Suprapubic skin (tissue), 3 donors: ENCODE measurements at regions not wholly inside any gene's neighbourhood (a gene's known extent, or its start where the extent isn't known, plus 50 kb on each side); places are given as distances from the start of the nearest gene placed in this dataset.

Experiments
- EP300 ChIP-seq: sonication (generic); formaldehyde crosslinking; IDR thresholded peaks from one replicate; pipeline ENCODE4 v1.6.1; 2017; ENCODE audit warnings: antibody characterized with exemption
- POLR2A ChIP-seq, 2 donors: fragments of 450-650 bp; IDR thresholded peaks; one replicate each; pipeline ENCODE4 v1.6.1; 2017; ENCODE audit warnings: antibody characterized with exemption in 2 of 2, mild to moderate bottlenecking in 2 of 2, moderate library complexity in 2 of 2
- TF ChIP-seq, protein P1 (sequence below), 2 donors: fragments of 200-600 bp in 1 of 2; fragments of 450-650 bp in 1 of 2; sonication (generic) in 1 of 2; IDR thresholded peaks; one replicate each; pipeline ENCODE4 v1.5.1; 2016 to 2019; ENCODE audit warnings: antibody characterized with exemption in 2 of 2, mild to moderate bottlenecking in 1 of 2, moderate library complexity in 1 of 2

DNA sequence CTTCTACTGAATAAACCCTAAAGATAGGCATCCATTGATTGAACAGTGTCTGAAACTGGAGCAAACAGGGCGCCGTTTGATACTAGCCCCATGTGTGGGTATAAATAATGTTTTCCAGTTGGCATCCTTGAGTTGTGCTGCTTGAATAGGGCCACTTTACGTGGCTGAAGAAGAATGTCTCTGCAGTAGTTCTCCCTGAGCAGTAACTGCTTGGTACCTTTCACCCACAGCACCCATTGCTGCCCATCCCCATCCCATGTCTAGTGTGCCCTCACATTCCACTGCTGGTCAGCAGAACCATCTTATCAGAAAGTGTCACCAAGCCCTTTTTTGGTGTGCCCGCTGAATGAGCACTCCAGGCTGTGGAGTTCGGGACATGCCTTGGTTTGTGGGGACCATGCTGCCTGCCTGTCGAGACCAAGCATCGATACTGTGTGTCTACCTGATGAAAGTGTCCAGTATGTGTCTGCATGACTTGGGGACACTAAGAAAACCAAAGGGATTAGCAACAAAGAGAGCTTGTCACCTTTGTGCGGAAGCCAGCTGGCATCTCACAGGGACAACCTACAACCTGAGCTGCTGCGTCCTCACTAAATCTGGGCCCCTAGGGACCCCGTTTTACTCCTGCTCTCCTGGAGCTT is 162.0 kb downstream of the TM9SF2 start:
- TF ChIP-seq EP300 (no peak), POLR2A (IDR thresholded peaks at IDR 0.05) (no peak)
- TF ChIP-seq, protein P1, sequence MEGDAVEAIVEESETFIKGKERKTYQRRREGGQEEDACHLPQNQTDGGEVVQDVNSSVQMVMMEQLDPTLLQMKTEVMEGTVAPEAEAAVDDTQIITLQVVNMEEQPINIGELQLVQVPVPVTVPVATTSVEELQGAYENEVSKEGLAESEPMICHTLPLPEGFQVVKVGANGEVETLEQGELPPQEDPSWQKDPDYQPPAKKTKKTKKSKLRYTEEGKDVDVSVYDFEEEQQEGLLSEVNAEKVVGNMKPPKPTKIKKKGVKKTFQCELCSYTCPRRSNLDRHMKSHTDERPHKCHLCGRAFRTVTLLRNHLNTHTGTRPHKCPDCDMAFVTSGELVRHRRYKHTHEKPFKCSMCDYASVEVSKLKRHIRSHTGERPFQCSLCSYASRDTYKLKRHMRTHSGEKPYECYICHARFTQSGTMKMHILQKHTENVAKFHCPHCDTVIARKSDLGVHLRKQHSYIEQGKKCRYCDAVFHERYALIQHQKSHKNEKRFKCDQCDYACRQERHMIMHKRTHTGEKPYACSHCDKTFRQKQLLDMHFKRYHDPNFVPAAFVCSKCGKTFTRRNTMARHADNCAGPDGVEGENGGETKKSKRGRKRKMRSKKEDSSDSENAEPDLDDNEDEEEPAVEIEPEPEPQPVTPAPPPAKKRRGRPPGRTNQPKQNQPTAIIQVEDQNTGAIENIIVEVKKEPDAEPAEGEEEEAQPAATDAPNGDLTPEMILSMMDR (IDR thresholded peaks at IDR 0.05), result no peak
